ENCODE measurements at regions not wholly inside any gene's neighbourhood (a gene's known extent, or its start where the extent isn't known, plus 50 kb on each side); places are given as distances from the start of the nearest gene placed in this dataset.
"Not testable (repeated sequence)": the region's sequence is repeated elsewhere in the genome, so short reads cannot be mapped to it uniquely, and the experiment has no call there.

DNA sequence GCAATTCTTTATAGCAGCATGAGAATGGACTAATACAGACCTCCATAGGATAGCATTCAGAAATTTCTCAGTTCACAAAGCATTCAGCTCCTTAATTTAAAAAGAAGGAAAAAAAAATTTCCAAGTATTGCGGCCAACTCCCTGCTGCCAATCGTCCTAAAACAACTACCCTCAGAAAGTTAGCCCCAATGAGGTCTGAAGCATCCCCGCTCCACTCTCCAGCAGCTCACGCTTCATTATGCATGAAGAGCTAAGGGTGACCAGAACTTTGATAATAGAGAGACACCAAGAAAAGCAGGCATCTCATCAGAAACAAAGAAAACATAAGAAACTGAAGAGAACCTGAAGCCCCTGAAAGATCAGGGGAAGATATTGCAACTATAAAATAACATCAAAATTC lies 172.8 kb upstream of the NUDT4 start:
- no peak for DNase-seq (ENCODE audit: low read depth in 2 of 2)

DNA sequence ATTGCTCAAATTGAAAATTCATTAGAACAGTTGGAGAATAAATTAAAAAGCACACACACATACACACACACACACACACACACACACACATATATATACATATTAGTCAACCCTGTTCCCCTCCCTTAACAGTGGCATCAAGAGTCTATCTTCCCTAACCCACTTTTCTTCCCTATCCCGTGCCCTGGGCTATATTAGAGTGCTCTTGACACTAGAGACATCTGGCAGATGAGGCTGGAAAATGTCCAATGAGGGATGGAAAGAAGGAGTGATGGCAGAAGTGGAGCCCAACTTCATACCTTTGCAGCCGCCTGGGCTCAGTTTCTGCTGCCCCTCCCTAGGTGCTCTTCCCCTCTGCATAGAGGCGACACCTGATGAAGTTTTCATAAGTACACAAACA lies 172.4 kb upstream of the NUDT4 start:
- no peak for DNase-seq (ENCODE audit: low read depth in 2 of 2)

DNA sequence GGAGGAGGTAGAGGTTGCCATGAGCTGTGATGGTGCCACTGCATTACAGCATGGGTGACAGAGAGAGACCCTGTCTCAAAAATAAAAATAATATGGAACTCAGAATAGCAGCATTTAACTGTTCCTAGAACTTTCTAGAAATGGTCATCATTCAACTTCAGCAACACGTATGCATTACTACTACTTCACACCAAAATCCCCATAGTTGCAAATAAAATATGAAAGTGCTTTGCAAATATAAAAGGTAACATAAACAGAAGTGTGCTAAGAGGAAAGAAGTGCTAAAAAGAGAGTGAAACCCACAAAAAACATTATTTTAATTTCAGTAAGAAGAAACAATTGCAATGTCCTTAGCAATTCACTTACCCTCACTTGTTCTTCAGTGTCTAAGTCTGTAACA lies 169.7 kb upstream of the NUDT4 start:
- no peak for DNase-seq (ENCODE audit: low read depth in 2 of 2)

DNA sequence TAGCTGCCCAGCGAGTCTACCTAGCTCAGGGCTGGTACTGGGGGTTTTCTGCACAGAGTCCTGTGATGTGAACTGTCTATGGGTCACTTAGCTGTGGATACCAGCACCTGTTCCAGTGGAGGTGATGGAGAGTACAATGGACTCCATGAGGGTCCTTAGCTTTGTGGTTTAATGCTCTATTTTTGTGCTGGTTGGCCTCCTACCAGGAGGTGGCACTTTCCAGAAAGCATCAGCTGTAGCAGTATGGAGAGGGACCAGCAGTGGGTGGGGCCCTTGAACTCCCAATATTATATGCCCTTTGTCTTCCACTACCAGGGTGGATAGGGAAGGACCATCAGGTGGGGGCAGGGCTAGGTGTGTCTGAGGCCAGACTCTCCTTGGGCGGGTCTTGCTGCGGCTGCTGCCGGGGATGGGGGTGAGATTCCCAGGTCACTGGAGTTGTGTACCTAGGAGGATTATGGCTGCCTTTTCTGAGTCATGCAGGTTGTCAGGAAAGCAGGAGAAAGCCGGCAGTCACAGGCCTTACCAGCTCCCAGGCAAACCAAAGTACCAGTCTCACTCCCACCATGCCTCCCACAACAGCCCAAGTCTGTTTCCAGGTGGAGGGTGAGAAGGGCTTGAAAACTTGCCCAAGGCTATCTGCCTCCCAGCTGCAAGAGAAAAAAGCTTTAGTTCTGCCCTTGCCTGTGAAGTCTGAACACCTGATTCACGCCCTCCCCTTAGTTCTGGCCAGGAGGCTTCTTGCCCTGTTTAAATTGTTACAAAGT lies 163.0 kb upstream of the NUDT4 start:
- DNase-seq (ENCODE audit: low read depth in 2 of 2): no peak

DNA sequence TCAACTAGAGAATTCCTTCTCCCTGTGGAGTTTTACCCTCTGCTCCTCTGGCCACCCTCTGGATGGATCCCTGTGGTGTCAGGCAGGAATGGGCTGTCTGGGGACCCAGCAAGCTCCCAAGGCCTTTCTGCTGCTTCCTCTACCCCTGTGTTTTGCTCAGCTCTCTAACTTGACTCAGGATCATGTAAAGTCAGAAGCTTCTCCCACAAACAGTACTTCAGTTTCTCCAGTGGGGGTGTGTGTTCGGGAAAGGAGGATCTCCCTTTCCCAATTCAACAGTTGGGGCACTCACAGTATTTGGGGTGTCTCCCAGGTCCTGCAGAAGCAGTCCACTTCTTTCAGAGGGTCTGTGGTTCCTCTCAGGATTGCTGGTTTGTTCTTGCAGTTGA lies 162.4 kb upstream of the NUDT4 start:
- DNase-seq (ENCODE audit: low read depth in 2 of 2): no peak

DNA sequence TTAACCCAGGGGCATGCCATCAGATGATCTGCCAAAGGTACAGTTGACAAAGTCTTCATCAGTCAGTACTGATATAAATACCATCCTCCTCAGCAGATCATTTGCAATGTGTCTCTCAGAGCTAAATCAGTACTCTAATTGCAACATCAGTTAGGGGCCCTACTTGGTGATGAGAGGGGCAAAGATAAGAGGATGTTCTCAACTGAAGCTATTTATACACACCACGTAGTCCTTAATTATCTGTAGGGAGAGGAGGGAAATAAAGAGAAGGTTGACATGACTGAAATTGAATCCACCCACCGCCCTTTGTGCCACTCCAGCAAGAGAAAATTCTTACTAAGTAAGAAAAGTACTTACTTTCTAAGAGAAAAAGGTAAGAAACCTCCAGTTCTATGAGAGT lies 157.8 kb upstream of the NUDT4 start:
- DNase-seq (ENCODE audit: low read depth in 2 of 2): no peak

DNA sequence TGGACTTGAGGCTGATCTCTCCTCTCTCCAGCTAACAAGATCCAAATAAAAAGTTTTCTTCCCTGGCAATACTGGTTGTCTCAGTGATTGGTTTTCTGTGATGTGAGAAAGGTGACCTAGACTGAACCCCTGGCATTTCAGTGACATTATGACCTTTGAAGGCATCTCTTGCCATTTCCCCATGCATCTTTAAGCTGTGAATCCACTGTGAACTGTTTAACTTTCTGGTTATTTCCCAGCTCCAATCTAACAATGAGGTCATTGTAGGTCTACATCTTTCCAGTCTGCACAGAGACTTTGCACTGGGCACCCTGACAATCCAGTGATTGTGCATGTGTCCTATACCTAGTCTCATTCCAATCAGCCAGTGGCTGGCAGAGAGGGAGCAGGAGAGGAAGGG lies 155.9 kb upstream of the NUDT4 start:
- no peak for DNase-seq (ENCODE audit: low read depth in 2 of 2)

DNA sequence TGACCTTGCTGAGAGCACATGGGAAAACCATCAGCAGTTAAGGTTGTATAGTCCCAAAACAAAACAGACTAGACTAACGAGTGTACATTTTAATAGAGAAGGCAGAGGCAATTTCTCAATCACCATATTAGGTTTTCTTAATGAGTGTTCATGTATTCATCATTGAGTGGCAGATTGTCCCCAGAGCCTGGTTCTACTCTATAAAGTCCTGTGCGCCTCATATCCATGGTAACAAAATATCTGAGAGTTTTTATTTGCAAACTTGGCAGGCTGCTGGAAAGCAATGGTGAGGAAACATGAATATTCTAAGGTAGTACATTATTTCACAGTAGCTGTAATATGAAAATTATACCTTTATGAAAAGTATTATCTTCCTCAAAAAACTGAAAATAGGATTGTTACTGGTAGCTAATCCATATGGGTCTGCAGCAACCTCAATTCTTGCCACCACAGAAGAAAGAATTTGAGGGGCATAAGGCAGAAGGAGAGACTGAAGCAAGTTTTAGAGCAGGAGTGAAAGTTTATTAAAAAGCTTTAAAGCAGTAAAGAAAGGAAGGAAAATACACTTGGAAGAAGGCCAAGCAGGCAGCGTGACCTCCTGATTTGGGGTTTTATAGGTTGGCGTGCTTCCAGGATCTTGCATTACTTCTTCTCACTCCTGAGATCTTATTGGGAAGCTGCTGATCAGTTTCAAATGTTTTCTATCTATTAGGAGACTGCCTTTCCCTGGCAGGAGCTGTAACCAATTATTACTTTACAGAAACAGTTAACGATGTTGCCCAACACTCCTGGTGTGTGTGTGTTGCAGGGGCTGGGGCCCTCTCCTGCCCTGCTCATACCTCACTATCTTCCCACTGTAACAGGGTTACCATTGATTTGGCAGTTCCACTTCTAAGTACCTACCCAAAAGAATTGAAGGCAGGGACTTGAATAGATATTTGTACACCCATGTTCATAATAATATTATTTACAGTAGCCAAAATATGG lies 154.0 kb upstream of the NUDT4 start:
- no peak for DNase-seq (ENCODE audit: low read depth in 2 of 2)

DNA sequence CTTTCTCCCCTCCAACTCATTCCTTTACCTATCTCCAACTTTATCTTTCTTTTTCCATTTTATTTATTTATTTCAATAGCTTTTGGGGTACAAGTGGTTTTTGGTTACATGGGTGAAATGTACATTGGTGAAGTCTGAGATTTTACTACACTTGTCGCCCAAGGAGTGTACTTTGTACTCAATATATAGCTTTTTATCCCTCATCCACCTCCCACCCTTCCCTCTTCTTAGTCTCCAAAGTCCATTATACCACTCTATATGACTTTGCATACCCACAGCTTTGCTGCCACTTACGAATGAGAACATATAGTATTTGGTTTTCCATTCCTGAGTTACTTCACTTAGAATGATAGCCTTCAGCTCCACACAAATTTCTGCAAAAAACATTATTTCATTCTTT lies 152.6 kb upstream of the NUDT4 start:
- DNase-seq (ENCODE audit: low read depth in 2 of 2): no peak

DNA sequence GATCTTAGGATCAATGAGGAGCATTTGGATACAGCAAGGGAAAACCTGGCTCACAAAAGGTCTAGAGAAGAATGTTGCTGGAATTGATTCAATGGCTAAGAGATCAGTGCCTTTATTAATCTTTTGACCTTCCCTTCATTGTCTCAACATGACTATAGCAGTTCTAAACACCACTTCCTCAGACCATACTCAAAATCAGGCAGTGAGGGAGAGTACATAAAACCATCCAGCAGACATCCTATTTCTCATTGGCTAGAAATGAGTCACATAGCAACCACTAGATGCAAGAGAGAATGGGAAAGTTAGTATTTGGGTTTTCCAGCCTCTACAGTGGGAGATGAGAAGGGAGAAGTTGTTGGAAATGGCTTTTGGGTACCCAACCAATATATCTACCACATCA lies 151.4 kb upstream of the NUDT4 start:
- DNase-seq (ENCODE audit: low read depth in 2 of 2): no peak

DNA sequence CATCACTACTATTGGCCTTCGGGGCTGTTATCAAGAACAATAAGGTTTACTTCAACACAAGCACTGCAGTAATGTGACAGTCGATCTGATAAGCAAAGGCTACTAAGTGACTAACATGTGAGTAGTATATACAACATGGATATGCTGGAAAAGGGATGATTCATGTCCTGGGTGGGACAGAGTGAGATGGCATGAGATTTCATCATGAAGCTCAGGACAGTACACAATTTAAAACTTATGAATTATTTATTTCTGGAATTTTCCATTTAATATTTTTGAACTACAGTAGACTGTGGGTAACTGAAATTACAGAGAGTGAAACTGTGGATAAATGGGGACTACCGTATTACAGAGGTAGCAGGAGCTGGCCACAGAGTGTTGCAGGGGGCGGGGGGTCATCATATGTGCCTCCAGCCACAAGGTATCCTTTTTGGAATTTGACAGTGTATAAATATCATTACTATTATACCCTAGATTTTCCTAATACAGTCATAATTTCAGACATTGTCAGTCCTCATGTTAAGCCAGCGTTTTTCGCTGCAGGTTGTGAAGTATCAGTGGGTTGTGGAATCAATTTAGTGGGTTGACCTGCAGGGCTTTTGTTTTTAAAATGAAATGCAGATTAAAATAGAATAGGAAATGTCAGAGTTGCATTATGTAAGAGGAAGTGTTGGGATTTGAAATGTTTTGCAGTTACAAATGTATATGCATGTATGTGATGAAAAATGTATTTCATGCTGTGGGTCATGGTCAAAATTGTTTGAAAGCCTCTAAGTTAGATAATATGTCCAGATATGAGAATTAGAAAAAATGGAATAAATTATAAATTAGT lies 148.0 kb upstream of the NUDT4 start:
- no peak for DNase-seq (ENCODE audit: low read depth in 2 of 2)

DNA sequence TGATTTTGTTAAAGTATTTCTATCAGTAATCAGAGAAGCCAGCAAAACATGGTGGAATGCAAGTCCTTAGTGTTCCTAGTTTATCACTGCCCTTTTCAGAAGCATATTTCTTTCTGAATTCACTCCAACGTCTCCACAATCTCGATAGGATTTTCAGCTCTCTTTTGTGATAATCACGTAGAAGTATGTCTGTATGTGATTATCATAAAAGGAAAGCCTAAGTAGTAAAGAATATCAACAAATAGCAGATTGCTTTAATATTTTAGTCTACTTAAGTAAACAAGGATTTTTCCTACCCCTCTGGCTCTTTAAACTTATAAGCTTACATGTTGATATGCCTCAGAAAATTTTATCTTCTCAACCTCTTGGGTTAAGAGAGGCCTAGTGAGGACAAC lies 147.4 kb upstream of the NUDT4 start:
- DNase-seq (ENCODE audit: low read depth in 2 of 2): no peak

DNA sequence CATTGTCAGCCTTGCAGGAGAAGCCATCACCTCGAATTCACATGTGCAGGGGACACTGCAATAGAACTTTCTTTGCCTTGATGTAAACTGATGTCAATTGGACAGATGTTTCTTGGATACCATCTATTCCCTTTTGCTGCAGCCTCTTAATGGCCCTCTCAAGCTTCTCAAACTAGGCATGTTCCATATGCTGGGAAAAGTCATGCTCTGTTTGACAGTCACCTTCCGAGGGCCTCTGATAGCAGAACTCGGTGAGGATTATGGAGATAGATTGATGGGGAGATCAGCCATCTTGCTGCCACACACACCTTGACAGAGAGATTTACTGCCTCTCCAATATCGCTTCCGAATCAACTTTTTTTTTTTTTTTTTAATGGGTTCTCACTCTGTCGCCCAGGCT lies 145.8 kb upstream of the NUDT4 start:
- DNase-seq (ENCODE audit: low read depth in 2 of 2): no peak

DNA sequence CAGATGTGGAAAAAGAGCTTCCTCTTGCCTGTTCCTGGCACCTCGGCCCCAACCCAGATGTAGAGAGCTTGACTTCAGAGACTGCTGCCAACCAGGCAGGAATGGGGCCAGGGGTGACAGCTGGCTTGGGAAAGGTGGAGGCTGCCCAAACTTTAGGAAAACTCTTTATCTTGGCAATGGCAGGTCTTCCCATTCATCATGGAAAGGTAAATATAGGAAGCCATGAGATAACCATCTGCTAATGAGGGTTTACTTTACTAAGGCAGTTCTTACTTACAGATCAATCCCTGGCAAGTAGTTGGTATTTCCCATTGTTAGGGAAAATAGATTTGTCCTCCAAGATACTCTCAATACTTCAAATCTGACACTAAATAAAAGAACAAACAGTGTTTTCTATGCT lies 143.1 kb upstream of the NUDT4 start:
- no peak for DNase-seq (ENCODE audit: low read depth in 2 of 2)

DNA sequence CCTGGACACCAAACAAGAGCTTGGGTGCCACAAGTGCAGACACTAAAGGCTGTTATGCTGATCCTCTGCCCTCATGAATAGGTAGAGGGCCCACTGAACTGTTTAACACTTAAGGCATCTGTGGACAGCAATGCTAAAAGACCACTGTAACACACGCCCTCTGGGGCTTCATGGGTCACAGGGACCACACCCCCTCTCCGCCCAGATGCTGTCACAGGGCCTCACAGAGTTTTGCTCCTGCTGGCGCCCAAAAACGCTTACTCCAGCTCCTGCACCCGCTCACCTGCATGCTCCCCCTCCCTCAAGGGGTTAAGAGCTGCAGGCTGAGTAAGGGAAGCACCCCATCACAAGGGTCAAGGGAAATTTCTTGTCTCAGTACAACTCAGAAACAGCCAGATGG lies 141.8 kb upstream of the NUDT4 start:
- DNase-seq (ENCODE audit: low read depth in 2 of 2): no peak

DNA sequence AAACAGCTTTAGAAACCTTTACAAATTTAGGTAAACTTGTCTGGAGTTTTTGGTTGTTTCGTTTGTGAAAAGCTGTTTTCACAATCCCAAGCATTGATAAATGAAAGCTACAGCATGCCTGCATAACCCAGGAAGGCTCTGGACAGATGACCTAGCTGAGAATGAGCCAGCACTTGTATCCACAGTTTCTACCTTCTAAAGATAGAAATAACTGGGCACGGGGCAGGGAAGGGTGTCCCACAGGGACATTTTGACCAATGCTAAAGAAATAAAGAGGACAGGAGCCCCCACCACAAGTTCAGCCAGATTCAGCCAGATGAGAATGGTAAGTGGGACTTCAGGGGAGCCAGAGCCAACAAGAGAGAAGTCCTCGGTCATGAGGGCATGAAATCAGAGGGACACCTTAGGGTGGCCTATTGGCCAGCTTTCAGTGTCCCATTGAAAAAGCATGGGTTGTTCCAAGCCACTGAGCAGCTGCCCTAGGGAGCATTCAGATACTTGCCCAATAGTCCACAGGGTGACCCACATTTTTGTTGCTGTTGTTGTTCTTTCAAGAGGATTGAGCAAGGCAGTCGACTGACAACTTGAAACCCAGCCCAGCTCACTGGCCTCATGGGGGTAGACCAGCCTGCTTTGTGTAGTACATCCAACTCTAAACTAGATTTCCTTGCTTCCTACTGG lies 140.3 kb upstream of the NUDT4 start:
- DNase-seq (ENCODE audit: low read depth in 2 of 2): no peak

DNA sequence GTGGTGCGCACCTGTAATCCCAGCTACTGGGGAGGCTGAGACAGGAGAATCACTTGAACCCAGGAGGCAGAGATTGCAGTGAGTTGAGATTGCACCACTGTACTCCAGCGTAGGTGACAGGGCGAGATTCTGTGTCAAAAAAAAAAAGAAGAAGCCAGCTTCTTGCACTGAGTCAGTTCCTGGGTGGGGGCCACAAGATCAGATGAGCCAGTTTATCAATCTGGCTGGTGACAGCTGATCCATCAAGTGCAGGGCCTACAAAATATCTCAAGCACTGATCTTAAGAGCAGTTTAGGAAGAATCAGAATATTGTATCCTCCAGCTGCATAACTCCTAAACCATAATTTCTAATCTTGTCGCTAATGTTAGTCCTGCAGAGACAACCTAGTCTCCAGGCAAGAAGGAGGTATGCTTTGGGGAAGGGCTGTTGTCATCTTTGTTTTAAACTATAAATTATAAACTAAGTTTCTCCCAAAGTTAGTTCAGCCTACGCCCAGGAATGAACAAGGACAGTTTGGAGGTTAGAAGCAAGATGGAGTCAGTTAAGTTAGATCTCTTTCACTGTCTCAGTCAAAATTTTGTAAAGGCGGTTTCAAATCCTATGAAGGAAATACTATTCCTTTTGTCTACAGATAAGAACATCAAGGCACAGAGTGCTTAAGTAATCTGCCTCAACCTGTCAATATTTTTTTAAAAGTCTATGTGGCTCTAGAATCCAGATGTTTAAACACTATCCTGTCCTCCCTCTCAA lies 139.0 kb upstream of the NUDT4 start:
- not testable (repeated sequence) for DNase-seq (ENCODE audit: low read depth in 2 of 2)

DNA sequence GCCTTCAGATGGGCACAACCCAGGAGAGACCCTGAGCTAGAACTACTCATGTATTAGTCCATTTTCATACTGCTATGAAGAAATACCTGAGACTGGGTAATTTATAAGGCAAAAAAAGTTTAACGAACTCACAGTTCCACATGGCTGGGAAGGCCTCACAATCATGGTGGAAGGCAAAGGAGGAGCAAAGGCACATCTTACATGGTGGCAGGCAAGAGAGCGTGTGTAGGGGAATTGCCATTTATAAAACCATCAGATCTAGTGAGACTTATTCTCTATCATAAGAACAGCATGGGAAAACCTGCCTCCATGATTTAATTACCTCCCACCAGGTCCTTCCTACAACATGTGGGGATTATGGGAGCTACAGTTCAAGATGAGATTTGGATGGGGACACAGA lies 137.9 kb upstream of the NUDT4 start:
- not testable (repeated sequence) for DNase-seq (ENCODE audit: low read depth in 2 of 2)

DNA sequence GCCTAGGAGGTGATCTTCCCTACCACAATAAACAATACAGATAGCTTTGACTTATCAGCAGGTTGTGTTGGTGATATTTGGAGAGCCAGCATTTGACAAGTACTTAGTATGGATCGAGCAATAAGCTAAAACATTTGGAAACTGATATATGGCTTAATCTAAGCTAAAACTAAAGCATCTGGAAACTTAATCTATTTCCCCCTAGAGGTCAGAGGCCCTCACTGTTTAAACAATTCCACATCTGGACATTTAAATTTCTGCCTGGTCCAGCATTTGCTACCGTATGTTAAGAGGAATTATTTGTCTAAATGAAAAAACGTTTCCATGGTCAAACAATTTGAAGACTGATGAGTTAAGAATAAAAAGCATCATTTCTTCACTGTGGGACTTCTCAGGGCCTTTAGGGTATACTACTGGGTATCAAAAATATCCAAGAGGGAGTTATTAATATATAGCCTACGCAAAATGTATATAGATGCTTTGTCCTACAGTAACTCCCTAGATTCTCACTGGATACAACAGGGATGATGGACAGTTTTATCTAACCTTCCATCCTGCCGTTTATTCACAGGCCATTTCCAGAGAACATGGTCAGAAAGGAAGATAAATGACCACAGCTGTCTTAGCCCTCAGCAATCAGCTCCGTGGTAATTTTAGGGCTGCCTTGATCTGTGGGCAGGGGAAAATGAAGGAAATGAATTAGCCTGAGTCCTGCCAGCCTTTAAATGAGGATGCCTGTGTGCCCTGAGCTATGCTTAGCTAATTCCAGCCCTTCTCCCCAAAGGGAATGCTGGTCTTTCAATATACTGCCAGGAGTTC lies 135.4 kb upstream of the NUDT4 start:
- no peak for DNase-seq (ENCODE audit: low read depth in 2 of 2)

DNA sequence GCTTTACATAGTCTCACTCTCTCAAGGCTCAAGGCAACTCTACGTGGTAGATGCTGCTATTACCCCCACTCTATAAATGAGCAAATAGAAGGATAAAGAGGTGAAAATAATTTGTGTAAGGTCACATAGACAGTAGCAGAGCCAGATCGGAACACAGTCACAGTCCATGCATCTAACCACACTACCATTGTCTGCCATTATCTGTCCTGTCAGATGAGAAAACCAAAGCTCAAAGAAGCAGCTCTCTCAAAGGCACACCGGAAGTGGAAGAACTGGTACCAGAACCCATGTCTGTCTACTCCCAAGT lies 134.4 kb upstream of the NUDT4 start:
- no peak for DNase-seq (ENCODE audit: low read depth in 2 of 2)

All from stimulated activated CD4-positive, alpha-beta T cell treated with anti-CD3 and anti-CD28 coated beads, Interleukin-1b, Interleukin-23, amount 100 ng/mL, for 1 hour (primary cell).